ENCODE measurements at regions not wholly inside any gene's neighbourhood (a gene's known extent, or its start where the extent isn't known, plus 50 kb on each side); places are given as distances from the start of the nearest gene placed in this dataset.

GRCh38 chr13:37409756-37410155 is 188.8 kb downstream of the POSTN start:
- no peak for DNase-seq

- no peak for DNase-seq
These were observed 191.4 kb downstream of the POSTN start for GRCh38 chr13:37407156-37407555.

GRCh38 chr13:37406031-37406430 is 192.5 kb downstream of the POSTN start:
- DNase-seq, result no peak

GRCh38 chr13:37403776-37404527 is 194.6 kb downstream of the POSTN start:
- no peak for DNase-seq

- no peak for DNase-seq
These were observed 196.8 kb downstream of the POSTN start for GRCh38 chr13:37401721-37402120.

GRCh38 chr13:37397535-37397934 is 201.0 kb downstream of the POSTN start:
- DNase-seq, result no peak

- no peak for DNase-seq
These were observed 203.0 kb downstream of the POSTN start for GRCh38 chr13:37395544-37395943.

GRCh38 chr13:37392389-37392788 is 206.2 kb downstream of the POSTN start:
- DNase-seq, result no peak

- no peak for DNase-seq
These were observed 207.8 kb downstream of the POSTN start for GRCh38 chr13:37390735-37391134.

GRCh38 chr13:37385956-37386670 is 212.5 kb downstream of the POSTN start:
- DNase-seq, result no peak

GRCh38 chr13:37385248-37385647 is 213.3 kb downstream of the POSTN start:
- DNase-seq, result no peak

- no peak for DNase-seq
These were observed 214.7 kb downstream of the POSTN start for GRCh38 chr13:37383856-37384370.

- DNase-seq, result no peak
These were observed 215.5 kb downstream of the POSTN start for GRCh38 chr13:37383046-37383445.

GRCh38 chr13:37382146-37382545 is 216.4 kb downstream of the POSTN start:
- no peak for DNase-seq

GRCh38 chr13:37381502-37381901 is 217.1 kb downstream of the POSTN start:
- no peak for DNase-seq

- no peak for DNase-seq
These were observed 218.7 kb downstream of the POSTN start for GRCh38 chr13:37379841-37380240.

GRCh38 chr13:37375724-37376123 is 222.8 kb downstream of the POSTN start:
- DNase-seq, result no peak

GRCh38 chr13:37375071-37375470 is 223.5 kb downstream of the POSTN start:
- DNase-seq, result no peak

GRCh38 chr13:37369616-37370015 is 229.0 kb downstream of the POSTN start:
- DNase-seq, result no peak

GRCh38 chr13:37368501-37368900 is 230.1 kb downstream of the POSTN start:
- DNase-seq, result no peak

- DNase-seq, result no peak
These were observed 232.4 kb downstream of the POSTN start for GRCh38 chr13:37366044-37366770.

GRCh38 chr13:37365496-37365895 is 233.1 kb downstream of the POSTN start:
- DNase-seq, result no peak

GRCh38 chr13:37364956-37365355 is 233.6 kb downstream of the POSTN start:
- no peak for DNase-seq
